HTR-8/SVneo (cell line): ENCODE measurements at regions not wholly inside any gene's neighbourhood (a gene's known extent, or its start where the extent isn't known, plus 50 kb on each side); places are given as distances from the start of the nearest gene placed in this dataset.

ENCODE experiments used
- DNase-seq: peaks from one replicate; pipeline ENCODE4 v3.0.0; 2011; ENCODE audit warnings: low spot score, mixed read lengths; ENCODE audit not compliant: insufficient read length
- FAIRE-seq: peaks from 2 replicates; lab custom pipeline; 2011; peaks lifted over from hg19 to GRCh38; lab: Jason Lieb, UNC

DNA sequence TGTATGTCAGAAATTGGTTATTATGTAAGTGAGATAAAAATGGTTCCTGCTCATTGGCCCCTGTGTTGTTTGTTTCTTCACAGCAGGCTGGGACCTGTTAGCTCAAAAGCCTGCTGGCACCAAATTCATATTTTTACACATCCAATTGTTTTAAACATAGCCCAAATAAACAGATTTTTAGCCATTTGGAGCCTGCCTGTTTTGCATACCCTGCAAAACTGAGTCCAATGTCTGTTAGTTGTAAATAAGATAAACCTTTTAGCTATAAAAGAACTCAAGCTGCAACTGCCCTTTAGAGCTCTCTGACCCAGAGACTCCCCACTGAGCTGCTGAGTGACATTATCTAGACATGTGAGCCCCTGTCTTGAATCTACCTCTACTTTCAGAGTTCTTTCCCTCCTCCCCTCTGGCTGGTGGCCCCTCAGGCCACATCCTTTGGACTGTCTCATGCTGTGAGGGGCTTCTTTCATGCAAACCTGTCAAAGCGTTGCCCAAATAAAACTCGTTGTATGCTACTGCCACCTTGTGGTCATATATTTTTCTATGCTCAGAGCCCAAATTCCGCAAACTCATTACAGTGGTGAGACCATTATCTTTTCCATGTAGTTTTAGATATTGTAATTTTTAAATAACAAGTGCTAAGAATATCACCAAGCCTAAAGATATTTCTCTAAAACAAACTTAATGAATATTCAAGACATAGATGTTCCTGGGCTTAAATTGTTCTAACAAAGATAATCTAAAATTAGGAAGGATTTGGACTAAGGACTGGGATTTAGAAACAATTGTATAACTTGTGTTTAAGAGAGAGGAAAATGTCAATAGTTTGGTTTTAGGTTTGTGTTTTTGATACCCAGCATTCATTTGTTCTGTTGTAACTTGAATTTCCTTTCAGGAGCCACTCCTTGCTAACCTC, 337.9 kb downstream of the AACS start:
- DNase-seq = peak; percentile 23
- FAIRE-seq = no peak

DNA sequence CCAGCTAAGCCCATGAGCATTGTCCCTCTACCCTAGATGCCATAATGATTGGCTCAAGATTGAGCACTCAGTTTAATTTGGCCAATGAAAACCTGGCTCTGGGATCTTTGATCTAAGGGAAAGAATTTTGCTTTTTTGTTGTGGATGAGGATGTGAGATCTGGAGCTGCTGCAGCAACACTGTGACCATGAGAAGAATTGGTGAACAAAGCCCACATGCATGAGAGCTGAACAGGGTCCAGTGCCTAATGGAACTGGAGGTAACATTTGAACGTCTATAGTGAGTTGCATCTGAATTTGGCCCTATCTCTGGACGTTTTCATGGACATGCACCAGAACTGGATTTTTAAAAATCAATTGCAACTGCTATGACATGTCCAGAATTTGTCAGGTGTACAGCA, 338.6 kb downstream of the AACS start:
- FAIRE-seq = no peak
- DNase-seq = no peak

DNA sequence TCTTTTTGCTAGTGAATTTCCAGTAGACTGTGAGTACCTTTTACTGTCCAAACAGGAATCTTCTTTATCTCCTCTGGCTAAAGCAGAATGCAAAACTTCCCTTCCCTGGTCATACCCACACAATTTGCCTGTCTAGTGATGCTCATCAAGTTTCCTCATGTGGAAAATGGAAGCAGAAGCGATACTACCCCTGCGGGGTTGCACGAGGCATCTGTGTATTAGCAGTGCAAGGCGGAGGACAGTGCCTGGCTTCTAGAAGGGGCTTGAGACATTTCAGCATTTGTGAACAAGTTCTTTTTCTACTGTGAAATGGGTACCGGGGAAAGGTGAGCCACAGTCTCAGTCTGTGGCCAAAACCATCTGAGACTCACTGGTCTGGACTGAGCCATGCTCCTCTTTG, 340.9 kb downstream of the AACS start:
- FAIRE-seq = no peak

DNA sequence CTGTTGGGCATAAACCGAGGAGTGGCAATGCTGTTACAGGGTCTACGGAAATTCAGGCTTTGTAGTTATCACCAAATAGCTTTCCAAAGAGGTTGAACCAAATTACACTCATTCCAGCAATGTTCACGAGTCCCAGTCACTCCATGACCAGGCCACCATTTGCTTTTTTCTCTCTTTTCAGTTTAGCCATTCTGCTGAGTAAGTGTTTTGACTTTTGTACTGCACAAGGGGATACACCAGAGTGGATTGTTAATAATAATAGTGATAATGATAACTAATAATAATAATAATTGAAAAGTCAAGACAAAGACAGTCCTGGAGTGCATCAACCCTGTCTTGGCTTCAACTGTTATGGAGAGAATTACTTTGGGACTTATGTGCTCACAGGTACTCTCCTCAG, 343.5 kb downstream of the AACS start:
- no peak for DNase-seq
- FAIRE-seq = no peak

More for the DNA sequence above, 340.9 kb downstream of the AACS start:
- no peak for DNase-seq

DNA sequence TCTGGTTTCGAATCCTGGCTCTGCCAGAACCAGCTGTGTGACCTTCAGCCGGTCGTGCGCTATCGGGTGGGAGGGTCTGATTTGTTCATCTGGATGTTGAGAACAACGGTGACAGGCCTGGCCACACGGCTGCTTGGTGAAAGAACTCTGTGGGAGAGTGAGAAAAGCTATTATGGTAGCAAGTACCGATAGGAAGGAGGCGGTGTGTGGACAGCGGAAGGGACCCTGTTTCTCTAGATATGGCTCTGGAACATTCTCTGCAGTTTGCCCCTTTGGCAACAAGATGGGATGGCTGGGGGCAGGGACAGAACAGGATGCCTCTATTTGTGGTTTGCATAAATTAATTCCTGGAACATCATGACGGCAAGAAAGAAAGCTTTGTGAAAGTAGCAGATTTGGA, 347.3 kb downstream of the AACS start:
- no peak for FAIRE-seq

GRCh38 chr12:125417446-125417845, 352.2 kb downstream of the AACS start:
- DNase-seq = no peak
- FAIRE-seq = no peak

More for the DNA sequence above, 347.3 kb downstream of the AACS start:
- no peak for DNase-seq

- no peak for FAIRE-seq
- no peak for DNase-seq
Measured at GRCh38 chr12:125418902-125419564, 353.8 kb downstream of the AACS start.

- DNase-seq (no peak), FAIRE-seq (no peak)
Measured at GRCh38 chr12:125424909-125425308, 359.7 kb downstream of the AACS start.

GRCh38 chr12:125431516-125431915, 366.3 kb downstream of the AACS start:
- no peak for FAIRE-seq
- no peak for DNase-seq

DNA sequence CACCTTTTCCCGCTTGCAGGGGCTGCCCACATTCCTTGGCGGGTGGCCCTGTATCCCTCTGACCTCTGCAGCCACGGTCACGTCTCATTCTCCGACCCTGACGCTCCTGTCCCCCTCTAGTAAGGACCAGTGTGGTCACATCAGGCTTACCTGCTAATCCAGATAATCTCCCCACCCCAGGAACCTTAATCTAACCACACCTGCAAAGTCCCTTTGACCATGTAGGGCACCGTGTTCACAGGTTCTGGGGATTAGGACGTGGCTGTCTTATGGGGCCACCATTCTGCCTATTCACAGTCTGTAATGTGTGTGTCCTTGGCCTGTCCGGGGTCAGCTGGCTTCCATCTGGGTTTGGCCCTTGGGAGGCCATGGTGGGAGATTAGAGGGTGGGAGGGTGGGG, 368.9 kb downstream of the AACS start:
- FAIRE-seq = no peak
- DNase-seq = no peak

GRCh38 chr12:125434936-125435443, 369.8 kb downstream of the AACS start:
- FAIRE-seq = no peak

GRCh38 chr12:125435871-125436270, 370.6 kb downstream of the AACS start:
- no peak for DNase-seq
- FAIRE-seq = no peak

More at GRCh38 chr12:125434936-125435443, 369.8 kb downstream of the AACS start:
- no peak for DNase-seq

DNA sequence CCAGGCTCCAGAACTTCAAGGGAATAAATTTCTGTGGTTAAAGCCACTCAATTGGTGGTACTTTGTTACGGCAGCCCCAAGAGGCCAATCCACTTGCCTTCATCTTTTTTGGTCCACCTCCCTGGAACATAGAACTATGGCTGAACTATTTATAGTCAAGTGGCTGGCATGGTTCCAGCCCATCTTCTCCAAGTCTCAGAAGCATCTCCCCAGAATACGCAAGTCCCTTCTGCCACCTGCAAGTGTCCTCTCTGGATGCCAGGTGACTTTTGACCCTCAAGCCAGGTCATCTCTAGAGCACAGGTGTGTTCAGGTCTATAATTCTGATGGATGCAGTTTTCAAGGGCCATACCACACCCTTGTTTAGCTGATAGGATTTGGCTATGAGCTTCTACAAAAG, 371.5 kb downstream of the AACS start:
- FAIRE-seq (no peak), DNase-seq (no peak)

DNA sequence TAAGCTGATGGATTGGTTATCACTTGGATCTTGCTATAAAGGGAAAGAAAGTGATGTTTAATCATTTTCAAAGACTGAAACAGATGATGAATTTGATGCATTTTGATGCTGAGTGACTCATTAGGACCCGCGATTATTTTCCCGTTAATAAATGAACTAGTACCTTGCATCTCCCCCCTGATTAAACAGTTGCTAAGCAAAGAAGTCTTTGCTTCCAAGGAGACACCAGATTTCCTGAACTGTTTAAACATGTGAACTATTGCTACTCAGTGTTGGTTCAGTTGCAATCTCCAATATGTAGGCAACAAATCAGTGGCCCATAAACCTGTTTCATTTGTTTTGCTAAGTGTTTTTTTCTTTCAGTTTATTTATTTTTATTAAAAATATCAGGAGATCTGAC, 375.2 kb downstream of the AACS start:
- DNase-seq = no peak
- FAIRE-seq = no peak

- FAIRE-seq = no peak
- no peak for DNase-seq
Measured at GRCh38 chr12:125443341-125443740, 378.1 kb downstream of the AACS start.

GRCh38 chr12:125451408-125451807, 386.2 kb downstream of the AACS start:
- DNase-seq (no peak), FAIRE-seq (no peak)

- FAIRE-seq (no peak), DNase-seq (no peak)
Measured at GRCh38 chr12:125453751-125454150, 388.5 kb downstream of the AACS start.

DNA sequence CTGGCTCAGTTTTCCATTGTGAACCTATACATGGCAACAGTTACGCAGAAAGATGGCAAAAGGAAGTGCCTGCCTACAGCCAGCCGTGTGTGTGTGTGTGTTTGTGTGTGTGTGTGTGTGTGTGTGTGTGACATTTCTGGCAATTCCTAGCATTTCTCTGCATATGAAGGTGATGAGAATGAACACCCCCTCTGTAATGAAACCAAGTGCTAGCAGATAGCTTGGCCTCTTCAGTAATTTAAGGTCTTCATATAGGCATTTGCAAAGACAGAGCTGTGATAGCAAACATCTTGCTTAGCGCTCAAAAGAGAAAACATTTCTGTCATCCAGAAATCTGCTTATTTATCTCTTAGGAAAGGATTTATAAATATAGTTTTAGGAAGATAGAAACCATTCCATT, 389.1 kb downstream of the AACS start:
- DNase-seq (no peak), FAIRE-seq (no peak)

DNA sequence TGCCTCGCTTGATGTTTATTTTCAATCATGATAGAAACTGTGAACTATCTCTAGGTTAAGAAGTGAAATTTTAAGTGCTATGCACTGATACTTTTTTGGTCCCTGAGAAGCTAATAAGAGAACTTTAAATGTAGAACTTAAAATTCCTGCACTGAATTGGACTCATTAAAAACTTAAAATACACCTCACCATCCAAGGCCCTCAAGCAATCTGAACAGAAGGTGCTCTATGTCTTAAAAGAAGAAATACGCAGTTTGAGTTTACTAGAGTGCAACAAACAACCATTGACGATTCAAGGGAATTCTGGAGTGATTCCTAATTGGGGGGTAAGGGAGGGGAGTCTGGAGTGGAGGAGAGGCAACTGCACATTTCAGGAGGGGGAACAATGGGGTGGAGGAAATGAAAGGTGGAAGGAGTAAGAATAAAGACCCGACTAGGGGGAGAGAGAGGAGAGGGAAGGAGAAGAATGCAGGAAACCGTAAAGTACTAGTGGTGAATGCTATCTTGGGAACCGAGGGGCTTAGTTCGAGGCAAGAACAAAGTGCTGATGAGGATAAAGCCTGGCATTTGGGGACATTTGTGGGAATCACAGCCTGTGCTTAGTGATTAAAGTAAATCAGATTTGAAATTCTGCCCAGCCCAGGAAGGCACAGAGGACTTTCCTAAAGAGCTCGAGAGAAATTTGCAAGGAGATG, 389.7 kb downstream of the AACS start:
- no peak for FAIRE-seq
- no peak for DNase-seq

DNA sequence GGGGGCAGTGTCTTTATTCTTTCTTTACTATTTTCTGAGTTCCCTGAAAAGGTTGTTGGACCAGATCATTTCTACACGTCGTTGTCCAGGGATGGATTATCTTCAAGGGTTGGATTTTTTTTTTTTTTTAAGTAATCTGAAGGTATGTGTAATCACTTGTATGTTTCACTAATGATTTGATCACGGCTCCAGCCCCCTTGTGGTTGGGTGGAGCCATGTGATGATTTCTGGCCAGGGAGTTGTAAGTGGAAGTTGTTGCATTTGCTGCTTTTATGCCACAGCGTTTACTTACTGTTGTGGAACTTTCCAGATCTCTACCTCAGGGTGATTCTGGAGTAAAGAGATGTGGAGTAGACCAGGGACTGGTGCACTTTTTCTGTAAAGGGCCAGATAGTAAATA, 390.3 kb downstream of the AACS start:
- FAIRE-seq (no peak), DNase-seq (no peak)
